GM12875 (cell line): ENCODE measurements at regions not wholly inside any gene's neighbourhood (a gene's known extent, or its start where the extent isn't known, plus 50 kb on each side); places are given as distances from the start of the nearest gene placed in this dataset.
"Not testable (repeated sequence)": the region's sequence is repeated elsewhere in the genome, so short reads cannot be mapped to it uniquely, and the experiment has no call there.

Source experiments
- H3K4me3 ChIP-seq: one replicate; pipeline ENCODE4 v1.5.1; 2011; ENCODE audit warnings: low read depth, low read length, control low read depth
- TF ChIP-seq, protein P1 (sequence below): IDR thresholded peaks from 2 replicates; pipeline ENCODE4 v1.5.1; 2011; ENCODE audit warnings: low read depth, mild to moderate bottlenecking, control low read depth, inconsistent platforms, low read length, moderate library complexity, borderline replicate concordance; ENCODE audit not compliant: insufficient read depth

DNA sequence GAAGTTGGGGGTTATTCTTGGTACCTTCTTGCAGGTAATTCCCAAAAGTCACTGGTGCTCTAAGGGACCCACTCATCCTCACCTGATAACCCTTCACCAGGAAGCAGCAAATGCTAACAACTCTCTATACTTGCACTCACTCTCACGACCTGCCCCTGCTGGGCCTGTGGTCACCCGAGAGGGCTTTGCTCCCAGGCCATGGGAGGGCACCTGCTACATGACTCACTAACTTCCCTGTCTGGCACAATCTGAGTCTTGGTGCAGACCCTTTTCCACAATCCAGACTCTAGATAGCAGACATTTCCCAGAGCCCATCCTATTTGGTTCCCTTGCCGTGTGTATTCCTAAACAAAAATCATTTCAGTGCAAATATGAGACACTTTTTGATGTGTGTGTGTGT, 403.8 kb upstream of the FAT1 start:
- H3K4me3 ChIP-seq: no peak overlapping the region
- TF ChIP-seq, protein P1, sequence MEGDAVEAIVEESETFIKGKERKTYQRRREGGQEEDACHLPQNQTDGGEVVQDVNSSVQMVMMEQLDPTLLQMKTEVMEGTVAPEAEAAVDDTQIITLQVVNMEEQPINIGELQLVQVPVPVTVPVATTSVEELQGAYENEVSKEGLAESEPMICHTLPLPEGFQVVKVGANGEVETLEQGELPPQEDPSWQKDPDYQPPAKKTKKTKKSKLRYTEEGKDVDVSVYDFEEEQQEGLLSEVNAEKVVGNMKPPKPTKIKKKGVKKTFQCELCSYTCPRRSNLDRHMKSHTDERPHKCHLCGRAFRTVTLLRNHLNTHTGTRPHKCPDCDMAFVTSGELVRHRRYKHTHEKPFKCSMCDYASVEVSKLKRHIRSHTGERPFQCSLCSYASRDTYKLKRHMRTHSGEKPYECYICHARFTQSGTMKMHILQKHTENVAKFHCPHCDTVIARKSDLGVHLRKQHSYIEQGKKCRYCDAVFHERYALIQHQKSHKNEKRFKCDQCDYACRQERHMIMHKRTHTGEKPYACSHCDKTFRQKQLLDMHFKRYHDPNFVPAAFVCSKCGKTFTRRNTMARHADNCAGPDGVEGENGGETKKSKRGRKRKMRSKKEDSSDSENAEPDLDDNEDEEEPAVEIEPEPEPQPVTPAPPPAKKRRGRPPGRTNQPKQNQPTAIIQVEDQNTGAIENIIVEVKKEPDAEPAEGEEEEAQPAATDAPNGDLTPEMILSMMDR: no peak

GRCh38 chr4:187128222-187128621, 404.6 kb upstream of the FAT1 start:
- TF ChIP-seq, protein P1: no peak
- H3K4me3 ChIP-seq: no peak overlapping the region

DNA sequence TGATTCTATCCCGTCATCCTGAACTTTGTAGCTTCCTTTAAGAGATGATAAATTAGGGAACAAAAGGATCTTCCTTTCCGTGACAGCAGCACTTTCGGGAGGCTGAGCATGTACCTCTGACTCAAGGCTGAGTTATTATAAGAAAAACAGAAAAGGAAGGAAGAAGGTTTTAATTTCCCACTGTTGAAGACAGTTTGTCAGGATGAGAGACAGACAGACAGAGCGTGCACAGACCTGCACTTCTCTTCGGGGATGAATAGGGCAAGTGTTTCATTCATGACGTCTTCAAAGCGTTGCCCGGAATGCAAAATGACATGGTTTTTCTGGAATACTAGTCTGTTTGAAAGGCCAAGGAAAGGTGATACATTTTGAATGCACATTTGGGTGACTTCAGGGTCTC, 405.3 kb upstream of the FAT1 start:
- TF ChIP-seq, protein P1: no peak
- no peak overlapping the region for H3K4me3 ChIP-seq

DNA sequence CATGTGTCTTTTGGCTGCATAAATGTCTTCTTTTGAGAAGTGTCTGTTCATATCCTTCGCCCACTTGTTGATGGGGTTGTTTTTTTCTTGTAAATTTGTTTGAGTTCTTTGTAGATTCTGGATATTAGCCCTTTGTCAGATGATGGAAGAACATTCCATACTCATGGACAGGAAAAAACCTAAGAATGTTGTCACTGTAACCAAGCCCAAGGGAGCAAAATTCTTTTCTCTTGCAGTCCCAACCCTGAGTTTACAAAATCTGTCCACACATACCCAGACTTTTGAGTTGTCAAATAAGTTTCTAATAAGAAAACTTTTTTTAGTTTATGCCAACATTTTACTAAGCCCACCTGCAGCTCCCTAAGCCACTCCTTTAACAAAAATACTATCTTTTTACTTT, 408.2 kb upstream of the FAT1 start:
- H3K4me3 ChIP-seq: not testable (repeated sequence)

DNA sequence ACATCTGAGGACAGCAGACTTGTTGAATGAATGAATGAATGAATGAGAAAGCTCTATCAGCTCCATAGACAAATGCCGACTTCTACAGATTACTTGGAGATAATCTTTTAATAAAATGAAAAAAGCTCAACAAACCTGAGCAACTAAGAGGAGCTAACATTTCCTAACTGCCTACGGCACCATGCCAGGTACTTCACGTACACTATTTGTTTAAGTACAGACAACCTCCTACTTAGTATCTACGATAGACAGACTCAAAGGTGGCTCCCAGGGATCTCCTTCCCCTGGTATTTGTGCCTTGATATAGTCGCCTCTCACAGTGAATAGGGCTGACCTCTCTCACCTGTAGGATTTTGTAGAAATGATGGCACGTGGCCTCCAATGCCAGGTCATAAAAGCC, 412.2 kb upstream of the FAT1 start:
- TF ChIP-seq, protein P1: no peak
- no peak overlapping the region for H3K4me3 ChIP-seq

GRCh38 chr4:187139141-187139540, 415.5 kb upstream of the FAT1 start:
- no peak overlapping the region for H3K4me3 ChIP-seq
- TF ChIP-seq, protein P1: no peak

DNA sequence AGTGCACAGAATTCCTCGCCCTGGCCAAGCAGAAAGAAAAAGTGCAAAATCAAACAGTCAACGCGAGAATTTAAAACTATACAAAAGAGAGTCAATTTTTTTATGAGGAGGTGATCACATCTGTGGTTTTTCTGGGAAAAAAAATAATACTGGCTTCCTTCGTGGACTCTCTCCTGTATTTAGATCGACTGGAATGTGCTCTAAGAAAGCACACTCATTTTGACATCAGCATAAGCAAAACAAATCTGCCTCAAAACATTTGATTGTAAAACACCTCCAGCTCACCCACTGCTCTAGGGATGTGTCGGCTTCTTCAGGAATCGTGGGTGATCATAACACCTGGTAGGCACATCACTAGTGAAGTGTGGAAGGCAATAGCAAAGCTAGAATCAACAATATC, 417.4 kb upstream of the FAT1 start:
- no peak overlapping the region for H3K4me3 ChIP-seq
- TF ChIP-seq, protein P1: no peak
